ENCODE measurements at regions not wholly inside any gene's neighbourhood (a gene's known extent, or its start where the extent isn't known, plus 50 kb on each side); places are given as distances from the start of the nearest gene placed in this dataset.

- DNase-seq (ENCODE audit: low read depth) = no peak
- TF ChIP-seq CTCF (IDR thresholded peaks at IDR 0.05; ENCODE audit: insufficient read depth, low read depth, low read length, missing control alignments) = no peak
- no peak overlapping the region for H3K4me3 ChIP-seq (ENCODE audit: low read length)
Observed at GRCh38 chr1:101356604-101357443, 120.0 kb downstream of the S1PR1 start.

- peak; percentile 85 for TF ChIP-seq CTCF (IDR thresholded peaks at IDR 0.05; ENCODE audit: insufficient read depth, low read depth, low read length, missing control alignments)
- DNase-seq (ENCODE audit: low read depth) = peak; percentile 79
- H3K4me3 ChIP-seq (ENCODE audit: low read length) = no peak overlapping the region
Observed at GRCh38 chr1:101357444-101357986, 120.7 kb downstream of the S1PR1 start.

GRCh38 chr1:101360506-101360905 is 123.7 kb downstream of the S1PR1 start:
- no peak overlapping the region for H3K4me3 ChIP-seq (ENCODE audit: low read length)
- TF ChIP-seq CTCF (IDR thresholded peaks at IDR 0.05; ENCODE audit: insufficient read depth, low read depth, low read length, missing control alignments) = no peak
- no peak for DNase-seq (ENCODE audit: low read depth)

- DNase-seq (ENCODE audit: low read depth) = no peak
- no peak overlapping the region for H3K4me3 ChIP-seq (ENCODE audit: low read length)
- no peak for TF ChIP-seq CTCF (IDR thresholded peaks at IDR 0.05; ENCODE audit: insufficient read depth, low read depth, low read length, missing control alignments)
Observed at GRCh38 chr1:101363891-101364318, 127.1 kb downstream of the S1PR1 start.

- no peak for DNase-seq (ENCODE audit: low read depth)
- TF ChIP-seq CTCF (IDR thresholded peaks at IDR 0.05; ENCODE audit: insufficient read depth, low read depth, low read length, missing control alignments) = no peak
- H3K4me3 ChIP-seq (ENCODE audit: low read length) = no peak overlapping the region
Observed at GRCh38 chr1:101364370-101365120, 127.7 kb downstream of the S1PR1 start.

GRCh38 chr1:101365186-101365585 is 128.4 kb downstream of the S1PR1 start:
- no peak overlapping the region for H3K4me3 ChIP-seq (ENCODE audit: low read length)
- TF ChIP-seq CTCF (IDR thresholded peaks at IDR 0.05; ENCODE audit: insufficient read depth, low read depth, low read length, missing control alignments) = no peak
- DNase-seq (ENCODE audit: low read depth) = no peak
